Testis (tissue), 2 donors: ENCODE measurements at regions not wholly inside any gene's neighbourhood (a gene's known extent, or its start where the extent isn't known, plus 50 kb on each side); places are given as distances from the start of the nearest gene placed in this dataset.

ENCODE experiments used
- DNase-seq: peaks from one replicate; pipeline ENCODE4 v3.0.0-alpha.2; 2019
- H3K27ac ChIP-seq, 2 donors: fragments of 200-600 bp; sonication (generic); one replicate each; pipeline ENCODE4 v1.5.1; 2019
- H3K27me3 ChIP-seq: fragments of 200-600 bp; sonication (generic); one replicate; pipeline ENCODE4 v1.5.1; 2019
- H3K36me3 ChIP-seq: fragments of 200-600 bp; sonication (generic); one replicate; pipeline ENCODE4 v1.5.1; 2017; ENCODE audit warnings: low read depth; ENCODE audit errors: missing control alignments
- H3K4me1 ChIP-seq: fragments of 200-600 bp; sonication (generic); one replicate; pipeline ENCODE4 v1.5.1; 2019
- H3K4me3 ChIP-seq, 2 donors: fragments of 200-600 bp; sonication (generic); one replicate each; pipeline ENCODE4 v1.5.1; 2017 to 2019
- H3K9me3 ChIP-seq: fragments of 200-600 bp; sonication (generic); one replicate; pipeline ENCODE4 v1.5.1; 2017
- CTCF ChIP-seq, 3 experiments: fragments of 450-650 bp in 2 of 3; fragments of 200-600 bp in 1 of 3; sonication (generic) in 1 of 3; IDR thresholded peaks; one replicate each; pipeline ENCODE4 v1.5.1; 2016 to 2019; ENCODE audit warnings: antibody characterized with exemption in 3 of 3, mild to moderate bottlenecking in 2 of 3, moderate library complexity in 1 of 3
- POLR2A ChIP-seq: fragments of 450-650 bp; IDR thresholded peaks from one replicate; pipeline ENCODE4 v1.6.1; 2017; ENCODE audit warnings: antibody characterized with exemption, mild to moderate bottlenecking, moderate library complexity
- WGBS, 2 donors: methylation state at CpG; one replicate each; pipeline ENCODE4 v1.1.5; 2018; 5-methylcytosine and 5-hydroxymethylcytosine counted together
- intact Hi-C: fragments of 100-400 bp; cut with DNase I; formaldehyde crosslinking; loops from one replicate; pipeline ENCODE4 v1.15.1; 2023; ENCODE audit warnings: low total_unique reads

GRCh38 chr7:49279891-49280290 lies 355.5 kb downstream of the CDC14C start:
- no peak overlapping the region for H3K27ac ChIP-seq
- TF ChIP-seq POLR2A = no peak
- no peak for TF ChIP-seq CTCF (IDR thresholded peaks at IDR 0.05)
- no peak for DNase-seq
- WGBS, 2 donors = 47 to 57% methylated on average over 2 of the region's 2 CpGs
- H3K9me3 ChIP-seq = no peaks in the 10 kb centered on the region
- no peaks in the 10 kb centered on the region for H3K4me1 ChIP-seq
- H3K4me3 ChIP-seq = no peak overlapping the region
- intact Hi-C loops = no loop called here
- H3K27me3 ChIP-seq = no peaks in the 10 kb centered on the region
- H3K36me3 ChIP-seq = no peaks in the 10 kb centered on the region

GRCh38 chr7:49287653-49288052 lies 363.3 kb downstream of the CDC14C start:
- intact Hi-C loops = no loop called here
- DNase-seq = no peak
- TF ChIP-seq CTCF (IDR thresholded peaks at IDR 0.05) (no peak), POLR2A (no peak)
- H3K36me3 ChIP-seq = no peaks in the 10 kb centered on the region
- no peak overlapping the region for H3K27ac ChIP-seq
- H3K9me3 ChIP-seq = no peaks in the 10 kb centered on the region
- no peaks in the 10 kb centered on the region for H3K27me3 ChIP-seq
- H3K4me1 ChIP-seq = no peaks in the 10 kb centered on the region
- H3K4me3 ChIP-seq = no peak overlapping the region
- WGBS, 2 donors = 86 to 91% methylated on average over 2 of the region's 2 CpGs

- TF ChIP-seq CTCF (IDR thresholded peaks at IDR 0.05) (no peak), POLR2A (no peak)
Observed at GRCh38 chr7:49294611-49295010, 370.3 kb downstream of the CDC14C start.

GRCh38 chr7:49295146-49295545 lies 370.8 kb downstream of the CDC14C start:
- DNase-seq = no peak
- no peaks in the 10 kb centered on the region for H3K4me1 ChIP-seq
- no peaks in the 10 kb centered on the region for H3K36me3 ChIP-seq
- WGBS, 2 donors = 67 to 71% methylated on average over 1 of the region's 1 CpG
- H3K4me3 ChIP-seq = no peak overlapping the region
- TF ChIP-seq CTCF (IDR thresholded peaks at IDR 0.05) (no peak), POLR2A (no peak)
- H3K27me3 ChIP-seq = no peaks in the 10 kb centered on the region
- intact Hi-C loops = no loop called here
- H3K9me3 ChIP-seq = no peaks in the 10 kb centered on the region
- H3K27ac ChIP-seq = no peak overlapping the region

More at GRCh38 chr7:49294611-49295010, 370.3 kb downstream of the CDC14C start:
- intact Hi-C loops = no loop called here
- Histone ChIP-seq H3K27me3 (no peaks in the 10 kb centered on the region), H3K27ac (no peak overlapping the region), H3K9me3 (no peaks in the 10 kb centered on the region), H3K36me3 (no peaks in the 10 kb centered on the region), H3K4me1 (no peaks in the 10 kb centered on the region), H3K4me3 (no peak overlapping the region)
- WGBS, 2 donors = 92 to 93% methylated on average over 4 of the region's 4 CpGs
- DNase-seq = no peak

- DNase-seq = no peak
- 72 to 91% methylated on average over 1 of the region's 1 CpG for WGBS, 2 donors
- no peak for TF ChIP-seq CTCF (IDR thresholded peaks at IDR 0.05)
- TF ChIP-seq POLR2A = no peak
- intact Hi-C loops = no loop called here
- Histone ChIP-seq H3K27me3 (no peaks in the 10 kb centered on the region), H3K27ac (no peak overlapping the region), H3K36me3 (no peaks in the 10 kb centered on the region), H3K4me3 (no peak overlapping the region), H3K4me1 (no peaks in the 10 kb centered on the region), H3K9me3 (no peaks in the 10 kb centered on the region)
Observed at GRCh38 chr7:49297958-49298357, 373.6 kb downstream of the CDC14C start.
